Fibroblast of peridontal ligament (primary cell): ENCODE measurements at regions not wholly inside any gene's neighbourhood (a gene's known extent, or its start where the extent isn't known, plus 50 kb on each side); places are given as distances from the start of the nearest gene placed in this dataset.
"Not testable (repeated sequence)": the region's sequence is repeated elsewhere in the genome, so short reads cannot be mapped to it uniquely, and the experiment has no call there.

Source experiments
- DNase-seq: peaks from one replicate; pipeline ENCODE4 v3.0.0-alpha.2; 2010; ENCODE audit errors: extremely low read depth

DNA sequence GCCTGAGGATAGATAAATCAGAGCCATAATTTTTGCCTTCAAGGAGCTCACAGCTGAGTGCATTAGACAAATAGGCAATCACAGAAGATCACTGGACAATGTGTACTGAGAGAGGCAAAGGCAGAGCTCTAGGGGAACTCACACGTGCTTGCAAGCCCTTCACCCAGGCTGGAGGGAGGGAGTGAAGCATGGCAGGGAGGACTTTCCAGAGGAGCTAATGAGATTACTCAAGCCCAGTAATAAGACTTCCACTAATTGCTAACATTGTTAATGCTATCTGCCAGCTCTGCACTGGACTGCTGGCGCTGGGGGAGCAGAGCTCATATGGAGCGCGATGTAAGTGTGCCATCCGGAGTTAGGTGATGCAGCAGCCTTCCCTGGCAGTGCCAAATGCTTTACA is 408.4 kb downstream of the NTRK2 start:
- no peak for DNase-seq

DNA sequence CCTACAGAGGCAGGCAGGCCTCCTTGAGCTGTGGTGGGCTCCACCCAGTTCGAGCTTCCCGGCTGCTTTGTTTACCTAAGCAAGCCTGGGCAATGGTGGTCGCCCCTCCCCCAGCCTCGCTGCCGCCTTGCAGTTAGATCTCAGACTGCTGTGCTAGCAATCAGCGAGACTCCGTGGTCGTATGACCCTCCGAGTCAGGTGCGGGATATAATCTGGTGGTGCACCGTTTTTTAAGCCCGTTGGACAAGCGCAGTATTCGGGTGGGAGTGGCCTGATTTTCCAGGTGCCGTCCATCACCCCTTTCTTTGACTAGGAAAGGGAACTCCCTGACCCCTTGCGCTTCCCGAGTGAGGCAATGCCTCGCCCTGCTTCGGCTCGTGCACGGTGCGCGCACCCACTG is 407.6 kb downstream of the NTRK2 start:
- DNase-seq, result not testable (repeated sequence)
